Sigmoid colon (tissue), 4 donors: ENCODE measurements at regions not wholly inside any gene's neighbourhood (a gene's known extent, or its start where the extent isn't known, plus 50 kb on each side); places are given as distances from the start of the nearest gene placed in this dataset.

Experiments used
- POLR2A ChIP-seq, 2 donors: fragments of 450-650 bp; IDR thresholded peaks; one replicate each; pipeline ENCODE4 v1.6.1; 2016; ENCODE audit warnings: antibody characterized with exemption in 2 of 2, mild to moderate bottlenecking in 2 of 2, moderate library complexity in 2 of 2
- POLR2AphosphoS5 ChIP-seq, 4 donors: sonication (generic); formaldehyde crosslinking; IDR thresholded peaks; one replicate each; pipeline ENCODE4 v1.6.1; 2017; ENCODE audit warnings: antibody characterized with exemption in 4 of 4
- TF ChIP-seq, protein P1 (sequence below), 4 experiments: fragments of 450-650 bp in 3 of 4; fragments of 200-600 bp in 1 of 4; IDR thresholded peaks; one replicate each; pipeline ENCODE4 v1.5.1; 2016 to 2019; ENCODE audit warnings: antibody characterized with exemption in 4 of 4, mild to moderate bottlenecking in 3 of 4, moderate library complexity in 2 of 4

DNA sequence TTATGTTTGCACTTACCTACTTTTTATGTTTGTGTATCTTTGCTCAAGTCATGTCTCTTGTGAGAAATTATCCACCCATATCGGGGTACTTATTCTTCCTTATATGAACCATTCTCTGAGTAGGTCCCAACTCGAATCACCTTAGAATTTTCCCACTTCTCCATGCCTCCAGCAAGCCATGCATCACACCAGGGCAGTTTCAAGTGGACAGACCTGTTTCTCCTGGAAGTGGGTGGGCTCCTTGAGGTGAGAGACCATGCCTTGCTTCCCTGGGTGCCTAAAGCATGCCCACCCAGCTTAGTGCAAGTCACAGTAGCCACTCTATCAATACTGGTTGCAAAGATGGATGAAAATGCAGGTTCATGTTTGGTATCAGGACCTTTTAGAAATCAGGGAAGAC lies 187.2 kb downstream of the KIT start:
- TF ChIP-seq, protein P1, sequence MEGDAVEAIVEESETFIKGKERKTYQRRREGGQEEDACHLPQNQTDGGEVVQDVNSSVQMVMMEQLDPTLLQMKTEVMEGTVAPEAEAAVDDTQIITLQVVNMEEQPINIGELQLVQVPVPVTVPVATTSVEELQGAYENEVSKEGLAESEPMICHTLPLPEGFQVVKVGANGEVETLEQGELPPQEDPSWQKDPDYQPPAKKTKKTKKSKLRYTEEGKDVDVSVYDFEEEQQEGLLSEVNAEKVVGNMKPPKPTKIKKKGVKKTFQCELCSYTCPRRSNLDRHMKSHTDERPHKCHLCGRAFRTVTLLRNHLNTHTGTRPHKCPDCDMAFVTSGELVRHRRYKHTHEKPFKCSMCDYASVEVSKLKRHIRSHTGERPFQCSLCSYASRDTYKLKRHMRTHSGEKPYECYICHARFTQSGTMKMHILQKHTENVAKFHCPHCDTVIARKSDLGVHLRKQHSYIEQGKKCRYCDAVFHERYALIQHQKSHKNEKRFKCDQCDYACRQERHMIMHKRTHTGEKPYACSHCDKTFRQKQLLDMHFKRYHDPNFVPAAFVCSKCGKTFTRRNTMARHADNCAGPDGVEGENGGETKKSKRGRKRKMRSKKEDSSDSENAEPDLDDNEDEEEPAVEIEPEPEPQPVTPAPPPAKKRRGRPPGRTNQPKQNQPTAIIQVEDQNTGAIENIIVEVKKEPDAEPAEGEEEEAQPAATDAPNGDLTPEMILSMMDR (IDR thresholded peaks at IDR 0.05): no peak
- TF ChIP-seq POLR2AphosphoS5 (IDR thresholded peaks at IDR 0.05): no peak
- TF ChIP-seq POLR2A (IDR thresholded peaks at IDR 0.05): no peak
